ENCODE measurements at regions not wholly inside any gene's neighbourhood (a gene's known extent, or its start where the extent isn't known, plus 50 kb on each side); places are given as distances from the start of the nearest gene placed in this dataset.

- no peak for DNase-seq (ENCODE audit: low spot score)
- no peak for TF ChIP-seq CTCF (IDR thresholded peaks at IDR 0.05; ENCODE audit: extremely low read depth, missing control alignments)
Measured at GRCh38 chr15:36428102-36428845, 151.2 kb upstream of the CDIN1 start.

- no peak for TF ChIP-seq CTCF (IDR thresholded peaks at IDR 0.05; ENCODE audit: extremely low read depth, missing control alignments)
- DNase-seq (ENCODE audit: low spot score), result no peak
Measured at GRCh38 chr15:36429707-36430106, 149.7 kb upstream of the CDIN1 start.

GRCh38 chr15:36430280-36430679 lies 149.1 kb upstream of the CDIN1 start:
- no peak for DNase-seq (ENCODE audit: low spot score)
- no peak for TF ChIP-seq CTCF (IDR thresholded peaks at IDR 0.05; ENCODE audit: extremely low read depth, missing control alignments)

GRCh38 chr15:36430726-36431265 lies 148.6 kb upstream of the CDIN1 start:
- no peak for TF ChIP-seq CTCF (IDR thresholded peaks at IDR 0.05; ENCODE audit: extremely low read depth, missing control alignments)
- no peak for DNase-seq (ENCODE audit: low spot score)

- DNase-seq (ENCODE audit: low spot score), result no peak
- no peak for TF ChIP-seq CTCF (IDR thresholded peaks at IDR 0.05; ENCODE audit: extremely low read depth, missing control alignments)
Measured at GRCh38 chr15:36432161-36432560, 147.3 kb upstream of the CDIN1 start.

GRCh38 chr15:36434177-36434576 lies 145.2 kb upstream of the CDIN1 start:
- no peak for TF ChIP-seq CTCF (IDR thresholded peaks at IDR 0.05; ENCODE audit: extremely low read depth, missing control alignments)

GRCh38 chr15:36438499-36438898 lies 140.9 kb upstream of the CDIN1 start:
- TF ChIP-seq CTCF (IDR thresholded peaks at IDR 0.05; ENCODE audit: extremely low read depth, missing control alignments), result no peak
- DNase-seq (ENCODE audit: low spot score), result no peak

More at GRCh38 chr15:36434177-36434576, 145.2 kb upstream of the CDIN1 start:
- DNase-seq (ENCODE audit: low spot score), result no peak

Data from GM20000 (cell line).